OCI-LY7 (cell line): ENCODE measurements at regions not wholly inside any gene's neighbourhood (a gene's known extent, or its start where the extent isn't known, plus 50 kb on each side); places are given as distances from the start of the nearest gene placed in this dataset.

Experiments
- EZH2phosphoT487 ChIP-seq: fragments of 200-600 bp; sonication (generic); IDR thresholded peaks from 2 replicates; pipeline ENCODE4 v1.6.1; 2018; ENCODE audit warnings: low read depth, borderline replicate concordance, mild to moderate bottlenecking, mixed run types, antibody characterized with exemption, low read length, moderate library complexity, mixed read lengths
- TF ChIP-seq, protein P1 (sequence below): fragments of 200-600 bp; sonication (generic); conservative IDR thresholded peaks from 2 replicates; pipeline ENCODE4 v1.5.1; 2014; ENCODE audit warnings: mild to moderate bottlenecking, antibody characterized with exemption, low read length, moderate library complexity, mixed read lengths

DNA sequence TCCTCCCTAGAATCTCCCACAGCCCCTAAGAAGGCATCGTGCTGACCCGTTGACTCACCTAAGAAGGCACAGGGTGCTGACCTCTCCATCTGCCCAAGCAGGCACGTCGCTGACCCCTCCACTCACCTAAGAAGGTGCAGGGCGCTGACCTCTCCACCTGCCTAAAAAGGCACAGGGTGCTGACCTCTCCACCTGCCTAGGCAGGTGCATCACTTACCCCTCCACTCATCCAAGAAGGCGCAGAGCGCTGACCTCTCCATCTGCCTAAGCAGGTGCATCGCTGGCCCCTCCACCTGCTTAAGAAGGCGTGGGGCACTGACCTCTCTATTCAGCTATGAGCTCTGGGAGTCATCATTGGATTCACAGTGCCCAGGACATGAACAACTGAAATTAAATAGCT is 54.4 kb upstream of the FCN1 start:
- TF ChIP-seq, protein P1, sequence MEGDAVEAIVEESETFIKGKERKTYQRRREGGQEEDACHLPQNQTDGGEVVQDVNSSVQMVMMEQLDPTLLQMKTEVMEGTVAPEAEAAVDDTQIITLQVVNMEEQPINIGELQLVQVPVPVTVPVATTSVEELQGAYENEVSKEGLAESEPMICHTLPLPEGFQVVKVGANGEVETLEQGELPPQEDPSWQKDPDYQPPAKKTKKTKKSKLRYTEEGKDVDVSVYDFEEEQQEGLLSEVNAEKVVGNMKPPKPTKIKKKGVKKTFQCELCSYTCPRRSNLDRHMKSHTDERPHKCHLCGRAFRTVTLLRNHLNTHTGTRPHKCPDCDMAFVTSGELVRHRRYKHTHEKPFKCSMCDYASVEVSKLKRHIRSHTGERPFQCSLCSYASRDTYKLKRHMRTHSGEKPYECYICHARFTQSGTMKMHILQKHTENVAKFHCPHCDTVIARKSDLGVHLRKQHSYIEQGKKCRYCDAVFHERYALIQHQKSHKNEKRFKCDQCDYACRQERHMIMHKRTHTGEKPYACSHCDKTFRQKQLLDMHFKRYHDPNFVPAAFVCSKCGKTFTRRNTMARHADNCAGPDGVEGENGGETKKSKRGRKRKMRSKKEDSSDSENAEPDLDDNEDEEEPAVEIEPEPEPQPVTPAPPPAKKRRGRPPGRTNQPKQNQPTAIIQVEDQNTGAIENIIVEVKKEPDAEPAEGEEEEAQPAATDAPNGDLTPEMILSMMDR = no peak
- TF ChIP-seq EZH2phosphoT487 = no peak
